Neuronal stem cell (in vitro differentiated cells): ENCODE measurements at regions not wholly inside any gene's neighbourhood (a gene's known extent, or its start where the extent isn't known, plus 50 kb on each side); places are given as distances from the start of the nearest gene placed in this dataset.
A peak's percentile ranks its signal among the peaks of the same experiment; 100 is the strongest.

ENCODE experiments used
- DNase-seq: peaks from one replicate; pipeline ENCODE4 v3.0.0-alpha.2; 2013; ENCODE audit warnings: low spot score
- H2AFZ ChIP-seq: one replicate; pipeline ENCODE4 v1.6.1; 2013; ENCODE audit warnings: mild to moderate bottlenecking, low read length, inconsistent platforms
- H2AK5ac ChIP-seq: 2 replicates; pipeline ENCODE4 v1.6.1; 2013; ENCODE audit warnings: low read depth, mild to moderate bottlenecking, inconsistent platforms, low read length, moderate library complexity, mixed read lengths
- H2BK120ac ChIP-seq: 2 replicates; pipeline ENCODE4 v1.6.1; 2013; ENCODE audit warnings: low read depth, mild to moderate bottlenecking, inconsistent platforms, low read length, moderate library complexity, mixed read lengths
- H2BK12ac ChIP-seq: one replicate; pipeline ENCODE4 v1.6.1; 2013; ENCODE audit warnings: low read length, inconsistent platforms
- H2BK15ac ChIP-seq: 2 replicates; pipeline ENCODE4 v1.6.1; 2013; ENCODE audit warnings: mild to moderate bottlenecking, low read length, inconsistent platforms, mixed read lengths
- H2BK5ac ChIP-seq: one replicate; pipeline ENCODE4 v1.6.1; 2013; ENCODE audit warnings: inconsistent platforms, mild to moderate bottlenecking, low read length, moderate library complexity
- H3K14ac ChIP-seq: one replicate; pipeline ENCODE4 v1.6.1; 2013; ENCODE audit warnings: low read length, inconsistent platforms
- H3K18ac ChIP-seq: 2 replicates; pipeline ENCODE4 v1.6.1; 2013; ENCODE audit warnings: low read length, inconsistent platforms
- H3K23ac ChIP-seq: 2 replicates; pipeline ENCODE4 v1.6.1; 2013; ENCODE audit warnings: low read depth, mild to moderate bottlenecking, mixed read lengths, low read length, inconsistent platforms; ENCODE audit not compliant: poor library complexity
- H3K27ac ChIP-seq: replicated peaks from 3 replicates; pipeline ENCODE4 v1.5.1; 2013; ENCODE audit warnings: low read length, inconsistent platforms
- H3K27me3 ChIP-seq, 3 experiments: 2 replicates each; pipeline ENCODE4 v1.6.1; 2013; ENCODE audit warnings: low read length in 3 of 3, mild to moderate bottlenecking in 2 of 3, inconsistent platforms in 1 of 3, low read depth in 1 of 3, mixed read lengths in 1 of 3, moderate library complexity in 1 of 3; ENCODE audit not compliant: control insufficient read depth in 3 of 3, insufficient read depth in 3 of 3
- H3K36me3 ChIP-seq, 2 donors: replicated peaks in 1 of 2; 2 replicates each; pipeline ENCODE4 v1.6.1; 2013; ENCODE audit warnings: low read length in 2 of 2; ENCODE audit not compliant: control insufficient read depth in 2 of 2, insufficient read depth in 2 of 2
- H3K4ac ChIP-seq: 2 replicates; pipeline ENCODE4 v1.6.1; 2013; ENCODE audit warnings: inconsistent platforms, mild to moderate bottlenecking, low read length, moderate library complexity
- H3K4me1 ChIP-seq, 2 donors: 1 replicate in 1 of 2; 2 replicates in 1 of 2; pipeline ENCODE4 v1.6.1; 2013; ENCODE audit warnings: low read length in 2 of 2, low read depth in 1 of 2; ENCODE audit not compliant: control insufficient read depth in 2 of 2, insufficient read depth in 1 of 2
- H3K4me2 ChIP-seq: one replicate; pipeline ENCODE4 v1.6.1; 2013; ENCODE audit warnings: mild to moderate bottlenecking, low read length, inconsistent platforms; ENCODE audit not compliant: insufficient read depth, poor library complexity, severe bottlenecking
- H3K4me3 ChIP-seq, 2 donors: 2 replicates each; pipeline ENCODE4 v1.5.1; 2013; ENCODE audit warnings: low read length in 2 of 2, mild to moderate bottlenecking in 2 of 2, inconsistent platforms in 1 of 2, moderate library complexity in 1 of 2
- H3K79me1 ChIP-seq: one replicate; pipeline ENCODE4 v1.6.1; 2013; ENCODE audit warnings: low read depth, mild to moderate bottlenecking, inconsistent platforms, low read length, moderate library complexity
- H3K9ac ChIP-seq: one replicate; pipeline ENCODE4 v1.6.1; 2013; ENCODE audit warnings: mild to moderate bottlenecking, low read depth, low read length, inconsistent platforms; ENCODE audit not compliant: poor library complexity
- H3K9me3 ChIP-seq, 2 donors: replicated peaks in 1 of 2; 2 replicates each; pipeline versions ENCODE3 to v1.6.1; 2013; ENCODE audit warnings: low read length in 2 of 2, mild to moderate bottlenecking in 2 of 2, inconsistent platforms in 1 of 2, low read depth in 1 of 2, mixed read lengths in 1 of 2, moderate library complexity in 1 of 2; ENCODE audit not compliant: control insufficient read depth in 2 of 2, insufficient read depth in 1 of 2
- H4K8ac ChIP-seq: one replicate; pipeline ENCODE4 v1.6.1; 2013; ENCODE audit warnings: low read depth, mild to moderate bottlenecking, inconsistent platforms, low read length, moderate library complexity
- H4K91ac ChIP-seq: one replicate; pipeline ENCODE4 v1.6.1; 2013; ENCODE audit warnings: low read length, low read depth, mild to moderate bottlenecking, inconsistent platforms; ENCODE audit not compliant: poor library complexity
- WGBS, 2 donors: extraction: QIAGEN DNeasy Blood & Tissue Kit; methylation state at CpG; one replicate each; pipeline ENCODE4 v1.1.7; 2013; ENCODE audit warnings: missing lambda C conversion rate in 2 of 2, mixed read lengths in 1 of 2; ENCODE audit not compliant: insufficient read length in 2 of 2, insufficient replicate concordance in 1 of 2; ENCODE audit errors: extremely low coverage in 2 of 2; 5-methylcytosine and 5-hydroxymethylcytosine counted together

DNA sequence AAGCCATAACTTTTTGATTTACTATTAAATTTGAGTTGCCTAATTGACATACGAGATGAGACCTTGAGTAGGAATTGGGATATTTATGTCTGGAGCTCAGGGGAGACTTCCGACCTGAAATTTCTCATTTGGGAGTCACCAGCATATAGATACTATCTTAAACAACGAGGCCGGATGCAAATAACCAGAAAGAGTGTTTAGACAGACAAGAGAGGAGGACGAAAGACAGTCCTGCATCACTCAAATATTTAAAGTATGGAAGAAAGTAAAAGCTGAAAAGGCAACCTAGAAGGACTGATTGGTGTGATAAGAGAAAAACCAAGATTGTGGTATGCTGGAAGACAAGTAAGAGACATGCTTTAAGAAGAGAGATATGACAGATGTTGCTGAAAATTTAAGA lies 675.0 kb upstream of the NUDT12 start:
- Histone ChIP-seq H2AK5ac (no peak overlapping the region), H2BK5ac (no peak overlapping the region), H3K4me2 (no peak overlapping the region), H4K8ac (no peak overlapping the region), H3K14ac (no peak overlapping the region), H4K91ac (no peak overlapping the region), H3K18ac (no peak overlapping the region), H3K79me1 (no peaks in the 10 kb centered on the region), H3K27me3 (no peaks in the 10 kb centered on the region), H2BK120ac (no peak overlapping the region), H3K4me3 (no peak overlapping the region), H3K27ac (no peak overlapping the region), H3K9me3 (no peaks in the 10 kb centered on the region), H2BK15ac (no peak overlapping the region), H3K4ac (no peak overlapping the region), H3K9ac (no peak overlapping the region), H2AFZ (no peak overlapping the region), H3K23ac (no peak overlapping the region), H3K36me3 (no peaks in the 10 kb centered on the region), H2BK12ac (no peak overlapping the region), H3K4me1 (peaks cover 0 to 2% of the 10 kb centered on the region in 2 donors)
- DNase-seq: no peak
- no CpG with 5 or more reads among the region's 5 CpGs for WGBS, 2 donors

GRCh38 chr5:104223885-104224773 lies 661.5 kb upstream of the NUDT12 start:
- H3K27ac ChIP-seq: no peak overlapping the region
- no peaks in the 10 kb centered on the region for H3K27me3 ChIP-seq
- H3K18ac ChIP-seq: peak overlapping the region; percentile 19
- H3K4me3 ChIP-seq: no peak overlapping the region
- H3K79me1 ChIP-seq: no peaks in the 10 kb centered on the region
- WGBS, 2 donors: no CpG with 5 or more reads among the region's 20 CpGs
- DNase-seq: no peak
- no peak overlapping the region for H3K4me2 ChIP-seq
- H3K9ac ChIP-seq: no peak overlapping the region
- no peak overlapping the region for H3K14ac ChIP-seq
- no peak overlapping the region for H4K91ac ChIP-seq
- H3K36me3 ChIP-seq: no peaks in the 10 kb centered on the region
- H3K9me3 ChIP-seq: no peaks in the 10 kb centered on the region
- H2BK120ac ChIP-seq: no peak overlapping the region
- H2BK12ac ChIP-seq: no peak overlapping the region
- H3K23ac ChIP-seq: no peak overlapping the region
- H2BK15ac ChIP-seq: no peak overlapping the region
- no peak overlapping the region for H4K8ac ChIP-seq
- no peak overlapping the region for H2AK5ac ChIP-seq
- H2BK5ac ChIP-seq: no peak overlapping the region
- no peaks in the 10 kb centered on the region for H3K4me1 ChIP-seq
- no peak overlapping the region for H3K4ac ChIP-seq
- peak overlapping the region; percentile 62 for H2AFZ ChIP-seq

DNA sequence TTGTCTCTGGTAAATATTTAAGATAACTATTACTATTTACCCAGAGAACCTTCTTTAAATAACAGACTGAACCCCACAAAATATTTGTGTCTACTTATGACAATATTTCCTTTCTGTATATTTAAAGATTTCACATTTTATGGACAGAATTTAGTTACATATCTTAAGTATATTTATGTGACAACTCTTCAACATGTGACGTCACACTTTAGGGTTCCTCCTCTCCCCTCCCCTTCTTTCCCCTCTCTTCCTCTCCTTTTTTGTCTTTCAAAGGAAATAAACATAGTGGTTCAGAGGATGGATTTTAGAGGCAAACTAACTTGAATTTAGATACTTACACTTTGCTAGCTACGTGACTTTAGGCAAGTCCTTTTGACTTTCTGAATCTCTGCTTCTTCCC lies 655.6 kb upstream of the NUDT12 start:
- H3K4me3 ChIP-seq: no peak overlapping the region
- no peak overlapping the region for H2BK120ac ChIP-seq
- H2AK5ac ChIP-seq: no peak overlapping the region
- H3K4ac ChIP-seq: no peak overlapping the region
- no peaks in the 10 kb centered on the region for H3K9me3 ChIP-seq
- H2AFZ ChIP-seq: no peak overlapping the region
- no peak overlapping the region for H3K23ac ChIP-seq
- no peaks in the 10 kb centered on the region for H3K79me1 ChIP-seq
- H2BK12ac ChIP-seq: no peak overlapping the region
- H3K27me3 ChIP-seq: no peaks in the 10 kb centered on the region
- no peak overlapping the region for H3K9ac ChIP-seq
- no peak for DNase-seq
- no peaks in the 10 kb centered on the region for H3K4me1 ChIP-seq
- H2BK15ac ChIP-seq: no peak overlapping the region
- H3K36me3 ChIP-seq: no peaks in the 10 kb centered on the region
- H3K14ac ChIP-seq: no peak overlapping the region
- H3K27ac ChIP-seq: no peak overlapping the region
- no peak overlapping the region for H4K8ac ChIP-seq
- no peak overlapping the region for H3K4me2 ChIP-seq
- H3K18ac ChIP-seq: no peak overlapping the region
- H2BK5ac ChIP-seq: no peak overlapping the region
- H4K91ac ChIP-seq: no peak overlapping the region
- WGBS, 2 donors: no CpG with 5 or more reads among the region's 2 CpGs

DNA sequence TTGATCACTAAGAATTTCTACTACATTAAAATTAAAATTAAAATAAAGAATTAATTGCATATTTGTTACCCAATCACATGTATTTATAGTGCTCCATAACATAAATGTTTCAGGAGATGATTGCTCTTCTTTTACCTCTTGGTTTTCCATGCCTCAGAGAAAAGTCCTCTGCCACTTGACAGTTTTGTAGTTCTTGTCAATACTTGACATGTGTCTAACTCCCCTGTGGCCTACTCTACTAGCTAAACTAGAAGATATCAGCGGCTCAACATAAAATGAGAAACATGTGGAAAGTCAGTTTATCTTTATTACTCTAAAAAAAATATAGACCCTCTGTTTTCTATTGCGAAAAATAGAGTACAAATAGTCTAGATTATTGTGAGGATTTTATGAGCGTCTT lies 650.6 kb upstream of the NUDT12 start:
- H4K91ac ChIP-seq: no peak overlapping the region
- H3K9me3 ChIP-seq: no peaks in the 10 kb centered on the region
- no peak overlapping the region for H2AK5ac ChIP-seq
- H3K4ac ChIP-seq: no peak overlapping the region
- no peaks in the 10 kb centered on the region for H3K36me3 ChIP-seq
- no peaks in the 10 kb centered on the region for H3K79me1 ChIP-seq
- no peak overlapping the region for H2BK15ac ChIP-seq
- H3K4me2 ChIP-seq: no peak overlapping the region
- H2AFZ ChIP-seq: no peak overlapping the region
- H3K27me3 ChIP-seq: no peaks in the 10 kb centered on the region
- H3K18ac ChIP-seq: no peak overlapping the region
- H3K23ac ChIP-seq: no peak overlapping the region
- DNase-seq: no peak
- H4K8ac ChIP-seq: no peak overlapping the region
- no peak overlapping the region for H3K4me3 ChIP-seq
- H2BK12ac ChIP-seq: no peak overlapping the region
- H3K4me1 ChIP-seq: no peaks in the 10 kb centered on the region
- H3K27ac ChIP-seq: no peak overlapping the region
- no peak overlapping the region for H3K14ac ChIP-seq
- no CpG with 5 or more reads among the region's 3 CpGs for WGBS, 2 donors
- no peak overlapping the region for H3K9ac ChIP-seq
- H2BK120ac ChIP-seq: no peak overlapping the region
- no peak overlapping the region for H2BK5ac ChIP-seq
